Neuronal stem cell (in vitro differentiated cells): ENCODE measurements at regions not wholly inside any gene's neighbourhood (a gene's known extent, or its start where the extent isn't known, plus 50 kb on each side); places are given as distances from the start of the nearest gene placed in this dataset.

Experiments
- DNase-seq: peaks from one replicate; pipeline ENCODE4 v3.0.0-alpha.2; 2013; ENCODE audit warnings: low spot score
- H2AFZ ChIP-seq: one replicate; pipeline ENCODE4 v1.6.1; 2013; ENCODE audit warnings: mild to moderate bottlenecking, low read length, inconsistent platforms
- H2AK5ac ChIP-seq: 2 replicates; pipeline ENCODE4 v1.6.1; 2013; ENCODE audit warnings: low read depth, mild to moderate bottlenecking, inconsistent platforms, low read length, moderate library complexity, mixed read lengths
- H2BK120ac ChIP-seq: 2 replicates; pipeline ENCODE4 v1.6.1; 2013; ENCODE audit warnings: low read depth, mild to moderate bottlenecking, inconsistent platforms, low read length, moderate library complexity, mixed read lengths
- H2BK12ac ChIP-seq: one replicate; pipeline ENCODE4 v1.6.1; 2013; ENCODE audit warnings: low read length, inconsistent platforms
- H2BK15ac ChIP-seq: 2 replicates; pipeline ENCODE4 v1.6.1; 2013; ENCODE audit warnings: mild to moderate bottlenecking, low read length, inconsistent platforms, mixed read lengths
- H2BK5ac ChIP-seq: one replicate; pipeline ENCODE4 v1.6.1; 2013; ENCODE audit warnings: inconsistent platforms, mild to moderate bottlenecking, low read length, moderate library complexity
- H3K14ac ChIP-seq: one replicate; pipeline ENCODE4 v1.6.1; 2013; ENCODE audit warnings: low read length, inconsistent platforms
- H3K18ac ChIP-seq: 2 replicates; pipeline ENCODE4 v1.6.1; 2013; ENCODE audit warnings: low read length, inconsistent platforms
- H3K23ac ChIP-seq: 2 replicates; pipeline ENCODE4 v1.6.1; 2013; ENCODE audit warnings: low read depth, mild to moderate bottlenecking, mixed read lengths, low read length, inconsistent platforms; ENCODE audit not compliant: poor library complexity
- H3K27ac ChIP-seq: replicated peaks from 3 replicates; pipeline ENCODE4 v1.5.1; 2013; ENCODE audit warnings: low read length, inconsistent platforms
- H3K27me3 ChIP-seq, 3 experiments: 2 replicates each; pipeline ENCODE4 v1.6.1; 2013; ENCODE audit warnings: low read length in 3 of 3, mild to moderate bottlenecking in 2 of 3, inconsistent platforms in 1 of 3, low read depth in 1 of 3, mixed read lengths in 1 of 3, moderate library complexity in 1 of 3; ENCODE audit not compliant: control insufficient read depth in 3 of 3, insufficient read depth in 3 of 3
- H3K36me3 ChIP-seq, 2 donors: replicated peaks in 1 of 2; 2 replicates each; pipeline ENCODE4 v1.6.1; 2013; ENCODE audit warnings: low read length in 2 of 2; ENCODE audit not compliant: control insufficient read depth in 2 of 2, insufficient read depth in 2 of 2
- H3K4ac ChIP-seq: 2 replicates; pipeline ENCODE4 v1.6.1; 2013; ENCODE audit warnings: inconsistent platforms, mild to moderate bottlenecking, low read length, moderate library complexity
- H3K4me1 ChIP-seq, 2 donors: 1 replicate in 1 of 2; 2 replicates in 1 of 2; pipeline ENCODE4 v1.6.1; 2013; ENCODE audit warnings: low read length in 2 of 2, low read depth in 1 of 2; ENCODE audit not compliant: control insufficient read depth in 2 of 2, insufficient read depth in 1 of 2
- H3K4me2 ChIP-seq: one replicate; pipeline ENCODE4 v1.6.1; 2013; ENCODE audit warnings: mild to moderate bottlenecking, low read length, inconsistent platforms; ENCODE audit not compliant: insufficient read depth, poor library complexity, severe bottlenecking
- H3K4me3 ChIP-seq, 2 donors: 2 replicates each; pipeline ENCODE4 v1.5.1; 2013; ENCODE audit warnings: low read length in 2 of 2, mild to moderate bottlenecking in 2 of 2, inconsistent platforms in 1 of 2, moderate library complexity in 1 of 2
- H3K79me1 ChIP-seq: one replicate; pipeline ENCODE4 v1.6.1; 2013; ENCODE audit warnings: low read depth, mild to moderate bottlenecking, inconsistent platforms, low read length, moderate library complexity
- H3K9ac ChIP-seq: one replicate; pipeline ENCODE4 v1.6.1; 2013; ENCODE audit warnings: mild to moderate bottlenecking, low read depth, low read length, inconsistent platforms; ENCODE audit not compliant: poor library complexity
- H3K9me3 ChIP-seq, 2 donors: replicated peaks in 1 of 2; 2 replicates each; pipeline versions ENCODE3 to v1.6.1; 2013; ENCODE audit warnings: low read length in 2 of 2, mild to moderate bottlenecking in 2 of 2, inconsistent platforms in 1 of 2, low read depth in 1 of 2, mixed read lengths in 1 of 2, moderate library complexity in 1 of 2; ENCODE audit not compliant: control insufficient read depth in 2 of 2, insufficient read depth in 1 of 2
- H4K8ac ChIP-seq: one replicate; pipeline ENCODE4 v1.6.1; 2013; ENCODE audit warnings: low read depth, mild to moderate bottlenecking, inconsistent platforms, low read length, moderate library complexity
- H4K91ac ChIP-seq: one replicate; pipeline ENCODE4 v1.6.1; 2013; ENCODE audit warnings: low read length, low read depth, mild to moderate bottlenecking, inconsistent platforms; ENCODE audit not compliant: poor library complexity
- WGBS, 2 donors: extraction: QIAGEN DNeasy Blood & Tissue Kit; methylation state at CpG; one replicate each; pipeline ENCODE4 v1.1.7; 2013; ENCODE audit warnings: missing lambda C conversion rate in 2 of 2, mixed read lengths in 1 of 2; ENCODE audit not compliant: insufficient read length in 2 of 2, insufficient replicate concordance in 1 of 2; ENCODE audit errors: extremely low coverage in 2 of 2; 5-methylcytosine and 5-hydroxymethylcytosine counted together

DNA sequence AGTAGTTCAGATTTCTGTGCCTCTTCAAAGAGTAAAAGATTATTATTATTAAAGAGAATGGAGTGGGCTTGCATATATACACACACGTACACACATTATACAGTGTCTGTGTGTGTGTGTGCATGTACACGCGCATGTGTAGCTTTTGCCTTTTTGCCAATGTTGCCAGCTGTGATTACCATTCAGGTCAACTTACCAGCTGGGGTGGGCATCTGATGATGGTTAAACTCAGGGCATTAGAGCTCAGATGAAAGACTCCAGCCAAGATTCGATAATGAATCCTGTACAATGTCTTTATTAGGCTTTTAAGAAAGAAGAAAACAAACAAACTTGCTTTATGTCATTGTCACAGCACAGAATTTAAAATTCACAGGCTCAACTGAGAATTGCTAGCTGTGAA lies 296.5 kb upstream of the DMAC1 start:
- Histone ChIP-seq H3K18ac (no peak overlapping the region), H3K14ac (no peak overlapping the region), H2BK5ac (no peak overlapping the region), H3K27ac (no peak overlapping the region), H4K8ac (no peak overlapping the region), H2BK12ac (no peak overlapping the region), H3K4me2 (no peak overlapping the region), H2BK120ac (no peak overlapping the region), H3K4me1 (peaks cover 0 to 8% of the 10 kb centered on the region in 2 donors), H3K4ac (no peak overlapping the region), H3K27me3 (no peaks in the 10 kb centered on the region), H3K23ac (no peak overlapping the region), H3K4me3 (no peak overlapping the region), H3K9me3 (no peaks in the 10 kb centered on the region), H3K9ac (no peak overlapping the region), H4K91ac (no peak overlapping the region), H2AFZ (no peak overlapping the region), H3K79me1 (no peaks in the 10 kb centered on the region), H2BK15ac (no peak overlapping the region), H3K36me3 (no peaks in the 10 kb centered on the region), H2AK5ac (no peak overlapping the region)
- no peak for DNase-seq
- WGBS, 2 donors: no CpG with 5 or more reads among the region's 4 CpGs

DNA sequence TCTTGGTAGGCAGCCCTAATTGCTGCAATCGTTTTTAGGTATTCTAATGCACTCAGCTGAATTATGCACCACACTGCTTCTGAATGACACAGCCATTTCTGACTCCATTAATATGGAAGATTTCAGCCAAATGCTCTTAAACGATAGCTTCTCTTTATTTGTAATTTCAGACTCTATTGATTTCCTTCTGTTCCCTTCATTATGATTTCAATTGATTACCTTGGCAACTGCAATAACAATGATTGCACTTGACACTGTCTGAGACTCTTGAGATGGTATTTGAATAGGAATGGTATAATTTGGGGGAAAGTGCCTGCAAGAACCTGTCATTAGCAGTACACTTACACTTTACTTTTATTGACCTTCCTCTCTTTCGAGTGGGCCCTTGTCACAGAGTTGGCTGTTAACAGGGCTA lies 296.1 kb upstream of the DMAC1 start:
- Histone ChIP-seq H2BK15ac (no peak overlapping the region), H3K4ac (no peak overlapping the region), H3K18ac (no peak overlapping the region), H2AFZ (no peak overlapping the region), H3K36me3 (no peaks in the 10 kb centered on the region), H2BK120ac (no peak overlapping the region), H3K27ac (no peak overlapping the region), H2BK5ac (no peak overlapping the region), H3K14ac (no peak overlapping the region), H2AK5ac (no peak overlapping the region), H4K8ac (no peak overlapping the region), H3K9me3 (no peaks in the 10 kb centered on the region), H3K9ac (no peak overlapping the region), H3K4me3 (no peak overlapping the region), H3K4me2 (no peak overlapping the region), H3K4me1 (peaks cover 0 to 8% of the 10 kb centered on the region in 2 donors), H3K79me1 (no peaks in the 10 kb centered on the region), H4K91ac (no peak overlapping the region), H2BK12ac (no peak overlapping the region), H3K23ac (no peak overlapping the region), H3K27me3 (no peaks in the 10 kb centered on the region)
- WGBS, 2 donors: no CpG with 5 or more reads among the region's 3 CpGs
- no peak for DNase-seq

DNA sequence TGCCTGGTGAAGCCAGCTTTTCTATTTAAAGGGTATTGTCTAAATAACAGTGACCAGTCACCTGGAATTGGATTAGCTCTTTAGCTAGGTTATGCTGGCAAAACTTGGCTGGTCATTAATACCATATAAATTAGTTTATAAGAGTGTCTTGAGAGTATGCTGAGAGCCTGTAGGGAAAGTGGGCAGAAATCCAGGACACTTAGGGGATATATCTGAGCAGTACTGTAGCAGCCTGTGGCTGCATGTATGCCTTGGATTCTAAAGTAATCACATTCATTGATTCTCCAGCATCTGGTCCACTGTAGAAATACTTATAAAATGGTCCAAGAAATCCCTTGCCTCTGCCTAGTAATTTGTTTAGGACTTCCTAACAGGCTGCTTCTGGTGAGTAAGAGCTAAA lies 288.9 kb upstream of the DMAC1 start:
- DNase-seq: no peak
- Histone ChIP-seq H3K18ac (no peak overlapping the region), H3K36me3 (no peaks in the 10 kb centered on the region), H2AFZ (no peak overlapping the region), H3K23ac (no peak overlapping the region), H2BK120ac (no peak overlapping the region), H2BK12ac (no peak overlapping the region), H3K27me3 (no peaks in the 10 kb centered on the region), H3K4me1 (peaks cover 0 to 10% of the 10 kb centered on the region in 2 donors), H3K4me2 (no peak overlapping the region), H4K91ac (no peak overlapping the region), H2BK15ac (no peak overlapping the region), H3K4me3 (no peak overlapping the region), H3K9me3 (no peaks in the 10 kb centered on the region), H3K14ac (no peak overlapping the region), H3K27ac (no peak overlapping the region), H2BK5ac (no peak overlapping the region), H3K4ac (no peak overlapping the region), H3K9ac (no peak overlapping the region), H3K79me1 (no peaks in the 10 kb centered on the region), H4K8ac (no peak overlapping the region), H2AK5ac (no peak overlapping the region)

DNA sequence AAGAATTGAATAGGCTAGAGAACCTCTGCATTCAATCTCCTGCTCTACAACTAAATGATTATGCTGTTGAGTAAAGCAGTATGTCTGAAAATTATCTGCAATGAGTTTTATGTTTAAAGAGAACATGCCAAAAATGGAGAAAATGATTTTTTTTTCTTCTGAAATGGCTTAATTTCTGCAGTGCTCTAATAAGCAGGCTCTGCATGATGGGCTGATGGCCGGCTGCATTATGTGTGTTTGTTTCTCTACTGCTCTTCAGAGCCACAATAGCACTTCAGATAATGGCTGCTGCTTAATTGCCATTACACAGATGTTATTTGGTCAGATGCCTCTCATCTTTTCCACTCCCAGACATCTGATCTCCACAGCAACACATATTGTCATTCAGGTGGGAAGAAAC lies 286.4 kb upstream of the DMAC1 start:
- Histone ChIP-seq H3K9ac (no peak overlapping the region), H3K79me1 (no peaks in the 10 kb centered on the region), H3K27me3 (no peaks in the 10 kb centered on the region), H2AFZ (no peak overlapping the region), H3K18ac (no peak overlapping the region), H3K27ac (no peak overlapping the region), H3K4me3 (no peak overlapping the region), H4K91ac (no peak overlapping the region), H3K4me1 (peaks cover 0 to 10% of the 10 kb centered on the region in 2 donors), H4K8ac (no peak overlapping the region), H3K4me2 (no peak overlapping the region), H2BK15ac (no peak overlapping the region), H3K23ac (no peak overlapping the region), H2BK5ac (no peak overlapping the region), H3K36me3 (no peaks in the 10 kb centered on the region), H2BK120ac (no peak overlapping the region), H2BK12ac (no peak overlapping the region), H2AK5ac (no peak overlapping the region), H3K14ac (no peak overlapping the region), H3K4ac (no peak overlapping the region), H3K9me3 (no peaks in the 10 kb centered on the region)
- no CpG with 5 or more reads among the region's 1 CpG for WGBS, 2 donors
- no peak for DNase-seq
